IMR-90 (cell line): ENCODE measurements at regions not wholly inside any gene's neighbourhood (a gene's known extent, or its start where the extent isn't known, plus 50 kb on each side); places are given as distances from the start of the nearest gene placed in this dataset.

Experiments used
- ATAC-seq: fragments of 200-7000 bp; cut with Tn5 transposase; 2 replicates; pipeline ENCODE4 v1.9.1; 2020; ENCODE audit warnings: low read depth, mild to moderate bottlenecking, moderate library complexity
- BruUV-seq: library from RNA; stranded (reverse); fragments of 400-500 nt; replicated peaks from 2 replicates; lab custom pipeline; 2021; lab: Mats Ljungman, UMichigan
- CTCF ChIA-PET: fragments of 300-600 bp; formaldehyde crosslinking; extraction: SDS; loops from one replicate; lab custom pipeline; 2021; ENCODE audit warnings: antibody characterized with exemption; lab: Yijun Ruan, JAX
- POLR2A ChIA-PET: fragments of 300-600 bp; sonication (Branson Sonifier 250); formaldehyde crosslinking; loops from one replicate; lab custom pipeline; 2022; ENCODE audit warnings: antibody characterized with exemption; ENCODE audit not compliant: unreplicated experiment; lab: Charles Lee
- DNase-seq: peaks from one replicate; pipeline ENCODE4 v3.0.0; 2013
- H2AFZ ChIP-seq: replicated peaks from 2 replicates; pipeline ENCODE3; 2013; ENCODE audit warnings: low read length, mild to moderate bottlenecking; ENCODE audit not compliant: poor library complexity
- H2AK5ac ChIP-seq: 2 replicates; pipeline ENCODE4 v1.6.1; 2013; ENCODE audit warnings: low read depth, low read length, inconsistent platforms
- H2AK9ac ChIP-seq: replicated peaks from 2 replicates; pipeline ENCODE3; 2013; ENCODE audit warnings: mild to moderate bottlenecking, low read depth, low read length, moderate library complexity; ENCODE audit not compliant: poor library complexity
- H2BK120ac ChIP-seq: 2 replicates; pipeline ENCODE4 v1.6.1; 2013; ENCODE audit warnings: low read depth, low read length, inconsistent platforms
- H2BK15ac ChIP-seq: 3 replicates; pipeline ENCODE4 v1.6.1; 2013; ENCODE audit warnings: low read depth, low read length, inconsistent platforms
- H2BK20ac ChIP-seq: 2 replicates; pipeline ENCODE4 v1.6.1; 2013; ENCODE audit warnings: low read depth, mild to moderate bottlenecking, inconsistent platforms, low read length, moderate library complexity
- H2BK5ac ChIP-seq: 2 replicates; pipeline ENCODE4 v1.6.1; 2013; ENCODE audit warnings: mild to moderate bottlenecking, low read depth, low read length, inconsistent platforms; ENCODE audit not compliant: poor library complexity, severe bottlenecking
- H3K14ac ChIP-seq: replicated peaks from 2 replicates; pipeline ENCODE4 v1.6.1; 2013; ENCODE audit warnings: low read depth, low read length, inconsistent platforms
- H3K18ac ChIP-seq: 2 replicates; pipeline ENCODE4 v1.6.1; 2013; ENCODE audit warnings: low read depth, low read length, control low read depth
- H3K23ac ChIP-seq: 2 replicates; pipeline ENCODE4 v1.6.1; 2013; ENCODE audit warnings: low read depth, low read length, inconsistent platforms
- H3K27ac ChIP-seq: 2 replicates; pipeline ENCODE4 v1.5.1; 2013; ENCODE audit warnings: mild to moderate bottlenecking, control low read depth, low read length; ENCODE audit not compliant: insufficient read depth
- H3K27me3 ChIP-seq: 2 replicates; pipeline ENCODE4 v1.6.1; 2013; ENCODE audit warnings: low read length; ENCODE audit not compliant: control insufficient read depth, insufficient read depth
- H3K36me3 ChIP-seq: 2 replicates; pipeline ENCODE4 v1.6.1; 2013; ENCODE audit warnings: low read length, mixed read lengths; ENCODE audit not compliant: control insufficient read depth, insufficient read depth
- H3K4ac ChIP-seq: 2 replicates; pipeline ENCODE4 v1.6.1; 2013; ENCODE audit warnings: low read depth, low read length, inconsistent platforms
- H3K4me1 ChIP-seq: 2 replicates; pipeline ENCODE4 v1.6.1; 2013; ENCODE audit warnings: low read length, mixed read lengths; ENCODE audit not compliant: control insufficient read depth, insufficient read depth
- H3K4me2 ChIP-seq: 2 replicates; pipeline ENCODE4 v1.6.1; 2013; ENCODE audit warnings: low read depth, mild to moderate bottlenecking, control low read depth, low read length, moderate library complexity
- H3K4me3 ChIP-seq: 2 replicates; pipeline ENCODE4 v1.5.1; 2013; ENCODE audit warnings: low read depth, mild to moderate bottlenecking, control low read depth, low read length, moderate library complexity; ENCODE audit not compliant: insufficient read depth
- H3K56ac ChIP-seq: 2 replicates; pipeline ENCODE4 v1.6.1; 2013; ENCODE audit warnings: low read length, inconsistent platforms; ENCODE audit not compliant: insufficient read depth; ENCODE audit errors: extremely low read depth
- H3K79me1 ChIP-seq, 2 experiments: 2 replicates each; pipeline ENCODE4 v1.6.1; 2013; ENCODE audit warnings: low read length in 2 of 2, inconsistent platforms in 1 of 2, low read depth in 1 of 2
- H3K9ac ChIP-seq: 2 replicates; pipeline ENCODE4 v1.6.1; 2013; ENCODE audit warnings: low read depth, low read length, control low read depth
- H3K9me1 ChIP-seq: 2 replicates; pipeline ENCODE4 v1.6.1; 2013; ENCODE audit warnings: low read length, inconsistent platforms; ENCODE audit not compliant: insufficient read depth
- H3K9me3 ChIP-seq: 2 replicates; pipeline ENCODE4 v1.6.1; 2013; ENCODE audit warnings: low read length; ENCODE audit not compliant: control insufficient read depth, insufficient read depth
- H4K20me1 ChIP-seq: 2 replicates; pipeline ENCODE4 v1.6.1; 2013; ENCODE audit warnings: low read length, inconsistent platforms; ENCODE audit not compliant: insufficient read depth
- H4K5ac ChIP-seq: 2 replicates; pipeline ENCODE4 v1.6.1; 2013; ENCODE audit warnings: mild to moderate bottlenecking, low read depth, low read length, control low read depth
- H4K8ac ChIP-seq, 2 experiments: 2 replicates each; pipeline ENCODE4 v1.6.1; 2013; ENCODE audit warnings: low read depth in 2 of 2, low read length in 2 of 2, control low read depth in 1 of 2, inconsistent platforms in 1 of 2
- H4K91ac ChIP-seq: 2 replicates; pipeline ENCODE4 v1.6.1; 2013; ENCODE audit warnings: low read depth, low read length, inconsistent platforms; ENCODE audit not compliant: insufficient read depth
- BHLHE40 ChIP-seq: fragments of 150-350 bp; IDR thresholded peaks from 2 replicates; pipeline ENCODE4 v1.6.1; 2016; ENCODE audit warnings: mild to moderate bottlenecking, low read depth, low read length
- CEBPB ChIP-seq: IDR thresholded peaks from 2 replicates; pipeline ENCODE4 v1.6.1; 2012; ENCODE audit warnings: low read depth, low read length, improper control_type of control experiment
- CHD1 ChIP-seq: IDR thresholded peaks from 2 replicates; pipeline ENCODE4 v1.6.1; 2012; ENCODE audit warnings: low read depth, low read length, improper control_type of control experiment
- CTCF ChIP-seq: conservative IDR thresholded peaks from 2 replicates; pipeline ENCODE4 v1.5.1; 2012; ENCODE audit warnings: mild to moderate bottlenecking, low read depth, low read length, improper control_type of control experiment
- ELK1 ChIP-seq: fragments of 150-350 bp; IDR thresholded peaks from 2 replicates; pipeline ENCODE4 v1.6.1; 2016; ENCODE audit warnings: low read depth, mild to moderate bottlenecking, low read length, moderate library complexity, borderline replicate concordance
- FOS ChIP-seq: fragments of 150-350 bp; IDR thresholded peaks from 2 replicates; pipeline ENCODE4 v1.6.1; 2016; ENCODE audit warnings: low read depth, low read length
- MAFK ChIP-seq: IDR thresholded peaks from 2 replicates; pipeline ENCODE4 v1.6.1; 2012; ENCODE audit warnings: low read depth, low read length, improper control_type of control experiment
- MAZ ChIP-seq: IDR thresholded peaks from 2 replicates; pipeline ENCODE4 v1.6.1; 2012; ENCODE audit warnings: low read depth, mild to moderate bottlenecking, low read length, improper control_type of control experiment, moderate library complexity, borderline replicate concordance
- MXI1 ChIP-seq: IDR thresholded peaks from 2 replicates; pipeline ENCODE4 v1.6.1; 2012; ENCODE audit warnings: low read depth, mild to moderate bottlenecking, low read length, moderate library complexity, borderline replicate concordance
- NFE2L2 ChIP-seq: fragments of 150-350 bp; IDR thresholded peaks from 2 replicates; pipeline ENCODE4 v1.6.1; 2016; ENCODE audit warnings: low read depth, mild to moderate bottlenecking, low read length
- POLR2A ChIP-seq: IDR thresholded peaks from 2 replicates; pipeline ENCODE4 v1.6.1; 2012; ENCODE audit warnings: mild to moderate bottlenecking, low read depth, low read length
- RAD21 ChIP-seq: IDR thresholded peaks from 2 replicates; pipeline ENCODE4 v1.6.1; 2012; ENCODE audit warnings: low read length, improper control_type of control experiment
- RCOR1 ChIP-seq: IDR thresholded peaks from 2 replicates; pipeline ENCODE4 v1.6.1; 2012; ENCODE audit warnings: mild to moderate bottlenecking, low read length, improper control_type of control experiment; ENCODE audit not compliant: insufficient replicate concordance
- RFX5 ChIP-seq: IDR thresholded peaks from 2 replicates; pipeline ENCODE4 v1.8.0; 2012; ENCODE audit warnings: low read depth, mild to moderate bottlenecking, low read length, moderate library complexity
- SMC3 ChIP-seq: fragments of 150-350 bp; IDR thresholded peaks from 2 replicates; pipeline ENCODE4 v1.6.1; 2016; ENCODE audit warnings: low read depth, mild to moderate bottlenecking, antibody characterized with exemption, low read length, moderate library complexity
- USF2 ChIP-seq: fragments of 150-350 bp; IDR thresholded peaks from 2 replicates; pipeline ENCODE4 v1.6.1; 2017; ENCODE audit warnings: mild to moderate bottlenecking, antibody characterized with exemption, low read length, low read depth
- WGBS, 2 experiments: methylation state at CpG; one replicate each; pipeline versions ENCODE4 v1.1.5 to v1.1.7; 2013; ENCODE audit warnings: missing lambda C conversion rate in 2 of 2; ENCODE audit not compliant: insufficient read length in 1 of 2; ENCODE audit errors: extremely low coverage in 2 of 2; 5-methylcytosine and 5-hydroxymethylcytosine counted together
- dilution Hi-C: fragments of 300-500 bp; cut with HindIII; formaldehyde crosslinking; loops from one replicate; pipeline ENCODE4 v1.14.3; 2018; ENCODE audit warnings: low sequenced_read_pairs; ENCODE audit not compliant: unreplicated experiment
- in situ Hi-C: fragments of 300-500 bp; cut with MboI; formaldehyde crosslinking; loops from 3 replicates; pipeline ENCODE4 v1.14.3; 2019; ENCODE audit warnings: low sequenced_read_pairs, inconsistent platforms, mixed read lengths
- intact Hi-C: fragments of 100-400 bp; cut with micrococcal nuclease; formaldehyde crosslinking; loops from 2 replicates; pipeline ENCODE4 v1.10.0; 2022

- Histone ChIP-seq H3K27ac (no peak overlapping the region), H4K20me1 (no peaks in the 10 kb centered on the region), H2BK120ac (no peak overlapping the region), H4K91ac (no peak overlapping the region), H3K79me1 (no peaks in the 10 kb centered on the region), H3K4me3 (no peak overlapping the region), H3K4me1 (no peaks in the 10 kb centered on the region), H3K9me1 (no peaks in the 10 kb centered on the region), H3K27me3 (no peaks in the 10 kb centered on the region), H2AFZ (no peak overlapping the region), H3K4me2 (no peak overlapping the region), H2BK5ac (no peak overlapping the region), H4K5ac (no peak overlapping the region), H4K8ac (no peak overlapping the region), H3K9me3 (no peaks in the 10 kb centered on the region), H2BK15ac (no peak overlapping the region), H2AK5ac (no peak overlapping the region), H3K4ac (no peak overlapping the region), H3K9ac (no peak overlapping the region), H3K14ac (no peak overlapping the region), H3K36me3 (no peaks in the 10 kb centered on the region), H2AK9ac (no peak overlapping the region), H3K23ac (no peak overlapping the region), H2BK20ac (no peak overlapping the region), H3K56ac (no peak overlapping the region), H3K18ac (no peak overlapping the region)
- TF ChIP-seq NFE2L2 (no peak), CEBPB (no peak), USF2 (no peak), CHD1 (no peak), MAZ (no peak), MAFK (no peak), ELK1 (no peak), FOS (no peak), MXI1 (no peak), RFX5 (no peak), BHLHE40 (no peak), RAD21 (no peak), POLR2A (no peak), SMC3 (no peak), RCOR1 (no peak), CTCF (no peak)
- no peak for ATAC-seq
- no TSS peak for BruUV-seq
- WGBS, 2 experiments = no CpG with 5 or more reads among the region's 2 CpGs
- in situ Hi-C loops (no loop called here), intact Hi-C loops (loop anchor here (10.0 kb wide), 1 partner anchor 429 kb away; no protein-coding TSS in a partner anchor), dilution Hi-C loops (no loop called here)
- no peak for DNase-seq
- CTCF ChIA-PET = no interaction called here
- POLR2A ChIA-PET = no interaction called here
These were observed 235.5 kb upstream of the CDH18 start for GRCh38 chr5:20223451-20223850.
